GM23248 (cell line): ENCODE measurements at regions not wholly inside any gene's neighbourhood (a gene's known extent, or its start where the extent isn't known, plus 50 kb on each side); places are given as distances from the start of the nearest gene placed in this dataset.

Experiments used
- EZH2 ChIP-seq: fragments of 200-600 bp; sonication (generic); IDR thresholded peaks from 2 replicates; pipeline ENCODE4 v1.6.1; 2018; ENCODE audit warnings: antibody characterized with exemption, mild to moderate bottlenecking; ENCODE audit not compliant: insufficient read depth, poor library complexity, severe bottlenecking
- EZH2phosphoT487 ChIP-seq: fragments of 200-600 bp; sonication (generic); IDR thresholded peaks from 2 replicates; pipeline ENCODE4 v1.6.1; 2018; ENCODE audit warnings: antibody characterized with exemption, moderate library complexity, mild to moderate bottlenecking, low read depth; ENCODE audit not compliant: insufficient read depth

DNA sequence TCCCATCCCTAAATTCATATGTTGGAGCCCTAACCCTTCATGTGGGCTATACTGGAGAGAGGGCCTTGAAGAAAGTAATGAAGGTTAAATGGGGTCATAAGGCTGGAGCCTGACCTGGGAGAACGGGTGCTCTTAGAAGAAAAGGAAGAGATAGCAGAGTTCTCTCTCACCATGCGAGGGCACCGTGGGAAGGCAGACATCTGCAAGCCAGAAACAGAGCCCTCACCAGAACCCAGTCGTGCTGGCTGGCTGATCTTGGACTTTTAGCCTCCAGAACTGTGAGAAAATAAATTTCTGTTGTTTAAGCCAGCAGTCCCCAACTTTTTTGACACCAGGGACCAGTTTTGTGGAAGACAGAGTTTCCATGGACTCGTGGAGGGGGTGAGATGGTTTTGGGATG lies 149.3 kb downstream of the ATP23 start:
- no peak for TF ChIP-seq EZH2phosphoT487
- TF ChIP-seq EZH2 = no peak
